ENCODE measurements at regions not wholly inside any gene's neighbourhood (a gene's known extent, or its start where the extent isn't known, plus 50 kb on each side); places are given as distances from the start of the nearest gene placed in this dataset.
"Not testable (repeated sequence)": the region's sequence is repeated elsewhere in the genome, so short reads cannot be mapped to it uniquely, and the experiment has no call there.

DNA sequence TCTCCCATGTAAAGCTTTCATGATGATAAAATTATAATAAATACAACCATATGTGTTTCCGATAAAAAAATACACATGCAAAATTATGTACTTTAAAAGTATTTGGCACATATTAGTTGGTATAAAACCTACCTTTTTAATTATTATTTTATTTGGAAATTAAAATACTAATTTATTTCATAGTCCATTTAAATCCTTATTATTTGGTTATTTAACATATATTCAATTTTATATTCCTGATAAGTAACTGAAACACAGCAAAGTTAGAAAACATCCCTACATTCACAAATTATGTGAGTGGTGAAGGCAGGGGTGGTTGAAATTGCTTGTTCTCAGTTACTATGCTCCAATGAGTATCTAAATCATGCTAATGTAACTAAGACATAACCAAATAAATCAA is 920.5 kb downstream of the SLITRK1 start:
- Histone ChIP-seq H3K27ac (no peak overlapping the region), H3K36me3 (no peaks in the 10 kb centered on the region), H3K27me3 (replicated peaks; ENCODE audit: insufficient read depth) (no peaks in the 10 kb centered on the region), H3K9me3 (no peaks in the 10 kb centered on the region), H3K4me3 (no peak overlapping the region), H3K4me1 (replicated peaks) (peaks cover 2% of the 10 kb centered on the region)
- 97% methylated on average over 1 of the region's 1 CpG for WGBS
- no peak for TF ChIP-seq POLR2AphosphoS5 (IDR thresholded peaks at IDR 0.05)
- TF ChIP-seq POLR2A (IDR thresholded peaks at IDR 0.05), result no peak
- no peak for TF ChIP-seq CTCF (IDR thresholded peaks at IDR 0.05)
- intact Hi-C loops (cut with DNase I), result no loop called here
- no peak for DNase-seq (ENCODE audit: low spot score)

- not testable (repeated sequence) for H3K9me3 ChIP-seq
- 84% methylated on average over 6 of the region's 6 CpGs for WGBS
Measured at GRCh38 chr13:82952336-82952735, 929.9 kb downstream of the SLITRK1 start.

DNA sequence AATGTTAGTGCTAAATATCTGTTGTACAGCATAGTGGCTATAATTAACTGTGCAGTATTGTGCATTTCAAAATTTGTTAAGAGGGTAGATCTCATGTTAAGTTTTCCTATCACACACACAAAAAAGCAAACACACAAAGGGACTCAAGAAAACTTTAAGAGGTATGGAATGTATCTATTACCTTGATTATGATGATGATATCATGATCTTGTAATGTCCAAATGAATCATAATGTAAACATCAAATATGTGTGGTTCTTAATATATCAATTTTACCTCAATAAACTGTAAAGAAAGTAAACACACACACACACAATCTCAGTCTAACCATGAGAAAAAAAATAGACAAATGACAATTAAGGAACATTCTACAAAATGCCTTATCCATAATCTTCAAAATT is 934.6 kb downstream of the SLITRK1 start:
- H3K9me3 ChIP-seq, result no peaks in the 10 kb centered on the region
- TF ChIP-seq POLR2A (IDR thresholded peaks at IDR 0.05), result no peak
- TF ChIP-seq POLR2AphosphoS5 (IDR thresholded peaks at IDR 0.05), result no peak
- no peak for TF ChIP-seq CTCF (IDR thresholded peaks at IDR 0.05)
- no peak overlapping the region for H3K4me3 ChIP-seq
- intact Hi-C loops (cut with DNase I), result no loop called here
- no peak overlapping the region for H3K27ac ChIP-seq
- no peaks in the 10 kb centered on the region for H3K36me3 ChIP-seq
- H3K4me1 ChIP-seq (replicated peaks), result no peaks in the 10 kb centered on the region
- no peaks in the 10 kb centered on the region for H3K27me3 ChIP-seq (replicated peaks; ENCODE audit: insufficient read depth)
- DNase-seq (ENCODE audit: low spot score), result no peak

More at GRCh38 chr13:82952336-82952735, 929.9 kb downstream of the SLITRK1 start:
- H3K4me3 ChIP-seq; H3K27ac ChIP-seq; intact Hi-C loops (cut with DNase I); H3K4me1 ChIP-seq (replicated peaks); H3K36me3 ChIP-seq; DNase-seq (ENCODE audit: low spot score); H3K27me3 ChIP-seq (replicated peaks; ENCODE audit: insufficient read depth): not testable (repeated sequence)

DNA sequence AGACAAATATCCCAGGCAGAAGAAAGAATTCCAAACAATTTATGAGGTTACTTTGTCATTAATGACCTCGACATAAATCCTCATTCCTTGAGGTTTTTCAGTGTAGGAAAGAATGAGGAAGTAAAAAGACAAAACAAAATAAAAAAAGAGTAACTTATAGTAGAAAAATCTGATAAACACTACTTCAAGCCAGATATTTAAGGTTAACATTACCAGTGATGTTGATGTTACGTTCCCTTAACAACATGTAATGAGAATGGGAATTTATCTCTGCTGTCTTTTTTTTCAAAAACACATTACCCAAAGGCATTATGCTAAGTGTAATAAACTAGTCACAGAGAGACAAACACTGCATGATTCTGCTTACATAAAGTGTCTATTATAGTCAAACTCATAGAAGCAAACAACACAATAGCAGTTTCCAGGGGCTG is 935.1 kb downstream of the SLITRK1 start:
- H3K27ac ChIP-seq, result no peak overlapping the region
- no peaks in the 10 kb centered on the region for H3K27me3 ChIP-seq (replicated peaks; ENCODE audit: insufficient read depth)
- TF ChIP-seq CTCF (IDR thresholded peaks at IDR 0.05) (no peak), POLR2A (IDR thresholded peaks at IDR 0.05) (no peak), POLR2AphosphoS5 (IDR thresholded peaks at IDR 0.05) (no peak)
- intact Hi-C loops (cut with DNase I), result no loop called here
- H3K4me3 ChIP-seq, result no peak overlapping the region
- 35% methylated on average over 2 of the region's 2 CpGs for WGBS
- DNase-seq (ENCODE audit: low spot score), result no peak
- H3K36me3 ChIP-seq, result no peaks in the 10 kb centered on the region
- H3K9me3 ChIP-seq, result no peaks in the 10 kb centered on the region
- H3K4me1 ChIP-seq (replicated peaks), result no peaks in the 10 kb centered on the region

GRCh38 chr13:82938644-82939043 is 943.6 kb downstream of the SLITRK1 start:
- DNase-seq (ENCODE audit: low spot score), result no peak

More at GRCh38 chr13:82938644-82939043, 943.6 kb downstream of the SLITRK1 start:
- 98% methylated on average over 6 of the region's 6 CpGs for WGBS
- Histone ChIP-seq H3K36me3 (no peaks in the 10 kb centered on the region), H3K4me3 (no peak overlapping the region), H3K9me3 (no peaks in the 10 kb centered on the region), H3K4me1 (replicated peaks) (no peaks in the 10 kb centered on the region), H3K27ac (no peak overlapping the region), H3K27me3 (replicated peaks; ENCODE audit: insufficient read depth) (no peaks in the 10 kb centered on the region)
- TF ChIP-seq CTCF (IDR thresholded peaks at IDR 0.05) (no peak), POLR2A (IDR thresholded peaks at IDR 0.05) (no peak), POLR2AphosphoS5 (IDR thresholded peaks at IDR 0.05) (no peak)
- intact Hi-C loops (cut with DNase I), result no loop called here
